K562 (cell line): ENCODE measurements at regions not wholly inside any gene's neighbourhood (a gene's known extent, or its start where the extent isn't known, plus 50 kb on each side); places are given as distances from the start of the nearest gene placed in this dataset.

Experiments used
- ARID1B ChIP-seq: fragments of 450-650 bp; IDR thresholded peaks from 2 replicates; pipeline ENCODE4 v1.6.1; 2016; ENCODE audit warnings: antibody characterized with exemption, mild to moderate bottlenecking, inconsistent platforms
- ATF1 ChIP-seq, 2 experiments: fragments of 450-650 bp in 1 of 2; IDR thresholded peaks; 2 replicates each; pipeline ENCODE4 v1.6.1; 2016; ENCODE audit warnings: missing compliant biosample characterization in 1 of 2, missing genetic modification characterization in 1 of 2
- CBFA2T3 ChIP-seq: fragments of 450-650 bp; IDR thresholded peaks from 2 replicates; pipeline ENCODE4 v1.6.1; 2017
- HDAC3 ChIP-seq: fragments of 450-650 bp; IDR thresholded peaks from 2 replicates; pipeline ENCODE4 v1.6.1; 2018; ENCODE audit warnings: borderline replicate concordance, mild to moderate bottlenecking, moderate library complexity; ENCODE audit not compliant: partially characterized antibody
- KAT8 ChIP-seq: fragments of 450-650 bp; IDR thresholded peaks from 2 replicates; pipeline ENCODE4 v1.6.1; 2016; ENCODE audit warnings: low read depth, mild to moderate bottlenecking
- POLR2H ChIP-seq: IDR thresholded peaks from 2 replicates; pipeline ENCODE4 v1.6.1; 2016; ENCODE audit warnings: missing genetic modification characterization, low read depth, mild to moderate bottlenecking, control low read depth, missing compliant biosample characterization, moderate library complexity
- TCF3 ChIP-seq: sonication (generic); formaldehyde crosslinking; IDR thresholded peaks from 2 replicates; pipeline ENCODE4 v1.4.0; 2020; ENCODE audit warnings: mild to moderate bottlenecking, missing genetic modification reagents
- TOE1 ChIP-seq, 2 experiments: fragments of 450-650 bp in 1 of 2; sonication (generic) in 1 of 2; formaldehyde crosslinking in 1 of 2; IDR thresholded peaks; 2 replicates each; pipeline versions ENCODE4 v1.7.1 to v1.8.0; 2016 to 2022; ENCODE audit warnings: borderline replicate concordance in 2 of 2, mild to moderate bottlenecking in 2 of 2, antibody characterized with exemption in 1 of 2, inconsistent platforms in 1 of 2, low read depth in 1 of 2, missing genetic modification reagents in 1 of 2, moderate library complexity in 1 of 2
- ZNF592 ChIP-seq: fragments of 450-650 bp; IDR thresholded peaks from 2 replicates; pipeline ENCODE4 v1.6.1; 2017; ENCODE audit warnings: antibody characterized with exemption, mild to moderate bottlenecking
- ZZZ3 ChIP-seq: fragments of 450-650 bp; IDR thresholded peaks from 2 replicates; pipeline ENCODE4 v1.6.1; 2016; ENCODE audit warnings: antibody characterized with exemption, mild to moderate bottlenecking, moderate library complexity
- TF ChIP-seq, protein P1 (sequence below): sonication (generic); formaldehyde crosslinking; IDR thresholded peaks from 2 replicates; pipeline ENCODE4 v1.8.0; 2023; ENCODE audit warnings: mild to moderate bottlenecking, missing genetic modification reagents
- TF ChIP-seq, protein P2 (sequence below): fragments of 450-650 bp; IDR thresholded peaks from 2 replicates; pipeline ENCODE4 v1.6.1; 2016
- TF ChIP-seq, protein P3 (sequence below): IDR thresholded peaks from 2 replicates; pipeline ENCODE4 v1.6.1; 2012; ENCODE audit warnings: low read depth, low read length, improper control_type of control experiment, borderline replicate concordance
- TF ChIP-seq, protein P4 (sequence below), 2 experiments: fragments of 200-800 bp in 1 of 2; sonication (Bioruptor generic) in 1 of 2; sonication (generic) in 1 of 2; formaldehyde crosslinking in 1 of 2; IDR thresholded peaks in 1 of 2; conservative IDR thresholded peaks in 1 of 2; 2 replicates each; pipeline versions ENCODE4 v1.5.0 to v1.6.1; 2016 to 2020; ENCODE audit warnings: missing compliant biosample characterization in 1 of 2, missing genetic modification characterization in 1 of 2, missing genetic modification reagents in 1 of 2

DNA sequence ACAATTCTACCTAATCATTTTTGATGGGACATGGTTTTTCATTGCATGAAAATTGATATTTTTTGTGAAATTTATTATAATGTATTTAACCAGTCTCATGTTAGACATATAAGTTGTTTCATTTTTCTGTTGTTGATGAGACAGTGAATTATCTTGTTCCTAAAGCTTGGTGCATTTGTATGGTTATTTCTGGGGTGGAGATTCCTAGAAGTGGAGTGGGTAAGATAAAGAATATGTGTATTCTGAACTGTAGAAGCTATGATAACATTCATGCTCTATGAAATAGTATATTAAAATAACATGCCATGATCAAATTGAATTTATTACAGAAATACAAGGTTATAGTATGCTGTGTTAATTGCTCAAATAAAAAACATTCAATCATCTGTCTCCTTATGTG is 69.2 kb downstream of the BOLA3 start (continued):
- TF ChIP-seq ZNF592 (peak; percentile 41; the same call in 1 of the 2 replicates), HDAC3 (peak; percentile 36), TOE1 (IDR thresholded peaks at IDR 0.05; ENCODE audit: borderline replicate concordance) (no peak), TOE1 (CRISPR knock-in tag; IDR thresholded peaks at IDR 0.05; ENCODE audit: borderline replicate concordance, low read depth) (no peak), CBFA2T3 (peak; percentile 72), ARID1B (peak; percentile 73), TCF3 (peak; percentile 32; the same call in 1 of the 2 replicates), ATF1 (CRISPR knock-in tag; IDR thresholded peaks at IDR 0.05) (no peak), ATF1 (tag; IDR thresholded peaks at IDR 0.05) (no peak), KAT8 (no peak), POLR2H (0 out of 2 replicates have a peak, but pooled peaks have one; percentile 9), ZZZ3 (no peak)
- TF ChIP-seq, protein P1, sequence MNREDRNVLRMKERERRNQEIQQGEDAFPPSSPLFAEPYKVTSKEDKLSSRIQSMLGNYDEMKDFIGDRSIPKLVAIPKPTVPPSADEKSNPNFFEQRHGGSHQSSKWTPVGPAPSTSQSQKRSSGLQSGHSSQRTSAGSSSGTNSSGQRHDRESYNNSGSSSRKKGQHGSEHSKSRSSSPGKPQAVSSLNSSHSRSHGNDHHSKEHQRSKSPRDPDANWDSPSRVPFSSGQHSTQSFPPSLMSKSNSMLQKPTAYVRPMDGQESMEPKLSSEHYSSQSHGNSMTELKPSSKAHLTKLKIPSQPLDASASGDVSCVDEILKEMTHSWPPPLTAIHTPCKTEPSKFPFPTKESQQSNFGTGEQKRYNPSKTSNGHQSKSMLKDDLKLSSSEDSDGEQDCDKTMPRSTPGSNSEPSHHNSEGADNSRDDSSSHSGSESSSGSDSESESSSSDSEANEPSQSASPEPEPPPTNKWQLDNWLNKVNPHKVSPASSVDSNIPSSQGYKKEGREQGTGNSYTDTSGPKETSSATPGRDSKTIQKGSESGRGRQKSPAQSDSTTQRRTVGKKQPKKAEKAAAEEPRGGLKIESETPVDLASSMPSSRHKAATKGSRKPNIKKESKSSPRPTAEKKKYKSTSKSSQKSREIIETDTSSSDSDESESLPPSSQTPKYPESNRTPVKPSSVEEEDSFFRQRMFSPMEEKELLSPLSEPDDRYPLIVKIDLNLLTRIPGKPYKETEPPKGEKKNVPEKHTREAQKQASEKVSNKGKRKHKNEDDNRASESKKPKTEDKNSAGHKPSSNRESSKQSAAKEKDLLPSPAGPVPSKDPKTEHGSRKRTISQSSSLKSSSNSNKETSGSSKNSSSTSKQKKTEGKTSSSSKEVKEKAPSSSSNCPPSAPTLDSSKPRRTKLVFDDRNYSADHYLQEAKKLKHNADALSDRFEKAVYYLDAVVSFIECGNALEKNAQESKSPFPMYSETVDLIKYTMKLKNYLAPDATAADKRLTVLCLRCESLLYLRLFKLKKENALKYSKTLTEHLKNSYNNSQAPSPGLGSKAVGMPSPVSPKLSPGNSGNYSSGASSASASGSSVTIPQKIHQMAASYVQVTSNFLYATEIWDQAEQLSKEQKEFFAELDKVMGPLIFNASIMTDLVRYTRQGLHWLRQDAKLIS (CRISPR knock-in tag): no peak
- TF ChIP-seq, protein P2, sequence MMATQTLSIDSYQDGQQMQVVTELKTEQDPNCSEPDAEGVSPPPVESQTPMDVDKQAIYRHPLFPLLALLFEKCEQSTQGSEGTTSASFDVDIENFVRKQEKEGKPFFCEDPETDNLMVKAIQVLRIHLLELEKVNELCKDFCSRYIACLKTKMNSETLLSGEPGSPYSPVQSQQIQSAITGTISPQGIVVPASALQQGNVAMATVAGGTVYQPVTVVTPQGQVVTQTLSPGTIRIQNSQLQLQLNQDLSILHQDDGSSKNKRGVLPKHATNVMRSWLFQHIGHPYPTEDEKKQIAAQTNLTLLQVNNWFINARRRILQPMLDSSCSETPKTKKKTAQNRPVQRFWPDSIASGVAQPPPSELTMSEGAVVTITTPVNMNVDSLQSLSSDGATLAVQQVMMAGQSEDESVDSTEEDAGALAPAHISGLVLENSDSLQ: peak; percentile 8; the same call in 1 of the 2 replicates
- TF ChIP-seq, protein P3, sequence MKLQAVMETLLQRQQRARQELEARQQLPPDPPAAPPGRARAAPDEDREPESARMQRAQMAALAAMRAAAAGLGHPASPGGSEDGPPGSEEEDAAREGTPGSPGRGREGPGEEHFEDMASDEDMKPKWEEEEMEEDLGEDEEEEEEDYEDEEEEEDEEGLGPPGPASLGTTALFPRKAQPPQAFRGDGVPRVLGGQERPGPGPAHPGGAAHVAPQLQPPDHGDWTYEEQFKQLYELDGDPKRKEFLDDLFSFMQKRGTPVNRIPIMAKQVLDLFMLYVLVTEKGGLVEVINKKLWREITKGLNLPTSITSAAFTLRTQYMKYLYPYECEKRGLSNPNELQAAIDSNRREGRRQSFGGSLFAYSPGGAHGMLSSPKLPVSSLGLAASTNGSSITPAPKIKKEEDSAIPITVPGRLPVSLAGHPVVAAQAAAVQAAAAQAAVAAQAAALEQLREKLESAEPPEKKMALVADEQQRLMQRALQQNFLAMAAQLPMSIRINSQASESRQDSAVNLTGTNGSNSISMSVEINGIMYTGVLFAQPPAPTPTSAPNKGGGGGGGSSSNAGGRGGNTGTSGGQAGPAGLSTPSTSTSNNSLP: peak; percentile 19; the same call in 1 of the 2 replicates
- TF ChIP-seq, protein P4, sequence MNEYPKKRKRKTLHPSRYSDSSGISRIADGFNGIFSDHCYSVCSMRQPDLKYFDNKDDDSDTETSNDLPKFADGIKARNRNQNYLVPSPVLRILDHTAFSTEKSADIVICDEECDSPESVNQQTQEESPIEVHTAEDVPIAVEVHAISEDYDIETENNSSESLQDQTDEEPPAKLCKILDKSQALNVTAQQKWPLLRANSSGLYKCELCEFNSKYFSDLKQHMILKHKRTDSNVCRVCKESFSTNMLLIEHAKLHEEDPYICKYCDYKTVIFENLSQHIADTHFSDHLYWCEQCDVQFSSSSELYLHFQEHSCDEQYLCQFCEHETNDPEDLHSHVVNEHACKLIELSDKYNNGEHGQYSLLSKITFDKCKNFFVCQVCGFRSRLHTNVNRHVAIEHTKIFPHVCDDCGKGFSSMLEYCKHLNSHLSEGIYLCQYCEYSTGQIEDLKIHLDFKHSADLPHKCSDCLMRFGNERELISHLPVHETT (CRISPR knock-in tag; conservative IDR thresholded peaks at IDR 0.05 in 1 of 2, IDR thresholded peaks at IDR 0.05 in 1 of 2): no peak
